Keratinocyte (primary cell): ENCODE measurements at regions not wholly inside any gene's neighbourhood (a gene's known extent, or its start where the extent isn't known, plus 50 kb on each side); places are given as distances from the start of the nearest gene placed in this dataset.

Experiments
- DNase-seq: peaks from one replicate; pipeline ENCODE4 v3.0.0-alpha.2; 2011; ENCODE audit warnings: low read depth, missing footprints, low spot score
- FAIRE-seq: peaks from 2 replicates; lab custom pipeline; 2011; peaks lifted over from hg19 to GRCh38; lab: Jason Lieb, UNC
- H2AFZ ChIP-seq: 2 replicates; pipeline ENCODE4 v1.6.0; 2012; ENCODE audit warnings: low read length, control low read depth, inconsistent platforms; ENCODE audit not compliant: control insufficient read depth
- H3K27ac ChIP-seq: 2 replicates; pipeline ENCODE4 v1.5.1; 2011; ENCODE audit warnings: low read length; ENCODE audit not compliant: control insufficient read depth, insufficient read depth
- H3K27me3 ChIP-seq: 3 replicates; pipeline ENCODE4 v1.6.0; 2011; ENCODE audit warnings: low read length; ENCODE audit not compliant: control insufficient read depth, insufficient read depth; ENCODE audit errors: extremely low read depth
- H3K36me3 ChIP-seq, 2 experiments: 2 replicates in 1 of 2; 3 replicates in 1 of 2; pipeline ENCODE4 v1.5.1; 2011; ENCODE audit warnings: low read length in 2 of 2, mild to moderate bottlenecking in 1 of 2; ENCODE audit not compliant: control insufficient read depth in 2 of 2, insufficient read depth in 2 of 2; ENCODE audit errors: extremely low read depth in 1 of 2
- H3K4me1 ChIP-seq: 3 replicates; pipeline ENCODE4 v1.5.1; 2011; ENCODE audit warnings: low read length; ENCODE audit not compliant: control insufficient read depth, insufficient read depth; ENCODE audit errors: extremely low read depth
- H3K4me2 ChIP-seq: 3 replicates; pipeline ENCODE4 v1.6.0; 2011; ENCODE audit warnings: low read depth, low read length; ENCODE audit not compliant: control insufficient read depth, insufficient read depth; ENCODE audit errors: extremely low read depth
- H3K4me3 ChIP-seq, 3 experiments: fragments of 200-600 bp in 1 of 3; sonication (generic) in 1 of 3; 2 replicates in 2 of 3; 3 replicates in 1 of 3; pipeline ENCODE4 v1.5.1; 2011 to 2016; ENCODE audit warnings: low read length in 3 of 3, mild to moderate bottlenecking in 3 of 3, control low read depth in 2 of 3, inconsistent platforms in 1 of 3, low read depth in 1 of 3, mixed read lengths in 1 of 3, mixed run types in 1 of 3, moderate library complexity in 1 of 3; ENCODE audit not compliant: control insufficient read depth in 2 of 3, insufficient read depth in 2 of 3; ENCODE audit errors: extremely low read depth in 1 of 3
- H3K79me2 ChIP-seq: 2 replicates; pipeline ENCODE4 v1.6.0; 2012; ENCODE audit warnings: low read length; ENCODE audit not compliant: control insufficient read depth, insufficient read depth
- H3K9ac ChIP-seq: 3 replicates; pipeline ENCODE4 v1.6.0; 2011; ENCODE audit warnings: low read length; ENCODE audit not compliant: control insufficient read depth, insufficient read depth; ENCODE audit errors: extremely low read depth
- H3K9me1 ChIP-seq: 3 replicates; pipeline ENCODE4 v1.6.0; 2011; ENCODE audit warnings: low read length; ENCODE audit not compliant: control insufficient read depth, insufficient read depth; ENCODE audit errors: extremely low read depth
- H3K9me3 ChIP-seq: 2 replicates; pipeline ENCODE4 v1.5.1; 2012; ENCODE audit warnings: low read depth, low read length; ENCODE audit not compliant: control insufficient read depth
- H4K20me1 ChIP-seq: 3 replicates; pipeline ENCODE4 v1.6.0; 2011; ENCODE audit warnings: low read length; ENCODE audit not compliant: control insufficient read depth, insufficient read depth; ENCODE audit errors: extremely low read depth
- EZH2 ChIP-seq: IDR thresholded peaks from one replicate; pipeline ENCODE4 v1.6.1; 2012; ENCODE audit warnings: inconsistent platforms, mild to moderate bottlenecking, low read length, moderate library complexity
- dilution Hi-C: fragments of 300-500 bp; cut with MboI; formaldehyde crosslinking; loops from one replicate; pipeline ENCODE4 v1.7.0; 2020; ENCODE audit warnings: low sequenced_read_pairs; ENCODE audit not compliant: extremely low pct_ligation_motif_present
- TF ChIP-seq, protein P1 (sequence below), 3 experiments: IDR thresholded peaks in 1 of 3; conservative IDR thresholded peaks in 1 of 3; optimal IDR thresholded peaks in 1 of 3; 2 replicates in 2 of 3; 3 replicates in 1 of 3; pipeline versions ENCODE3 to v1.5.1; 2011; ENCODE audit warnings: low read length in 3 of 3, mild to moderate bottlenecking in 3 of 3, moderate library complexity in 2 of 3, control low read depth in 1 of 3, inconsistent platforms in 1 of 3; ENCODE audit not compliant: insufficient read depth in 2 of 3; ENCODE audit errors: extremely low read depth in 1 of 3

- DNase-seq (no peak), FAIRE-seq (no peak)
- no peaks in the 10 kb centered on the region for H3K79me2 ChIP-seq
- H4K20me1 ChIP-seq = no peaks in the 10 kb centered on the region
- H3K4me1 ChIP-seq = peaks cover 43% of the 10 kb centered on the region
- no peaks in the 10 kb centered on the region for H3K9me3 ChIP-seq
- H3K36me3 ChIP-seq = no peaks in the 10 kb centered on the region
- H3K4me3 ChIP-seq = no peak overlapping the region
- peak overlapping the region; percentile 47 for H3K4me2 ChIP-seq
- H3K27ac ChIP-seq = peak overlapping the region; percentile 8
- no peak overlapping the region for H3K9ac ChIP-seq
- H2AFZ ChIP-seq = no peak overlapping the region
- H3K27me3 ChIP-seq = no peaks in the 10 kb centered on the region
- no peaks in the 10 kb centered on the region for H3K9me1 ChIP-seq
- dilution Hi-C loops = no loop called here
- TF ChIP-seq EZH2 = no peak
- TF ChIP-seq, protein P1, sequence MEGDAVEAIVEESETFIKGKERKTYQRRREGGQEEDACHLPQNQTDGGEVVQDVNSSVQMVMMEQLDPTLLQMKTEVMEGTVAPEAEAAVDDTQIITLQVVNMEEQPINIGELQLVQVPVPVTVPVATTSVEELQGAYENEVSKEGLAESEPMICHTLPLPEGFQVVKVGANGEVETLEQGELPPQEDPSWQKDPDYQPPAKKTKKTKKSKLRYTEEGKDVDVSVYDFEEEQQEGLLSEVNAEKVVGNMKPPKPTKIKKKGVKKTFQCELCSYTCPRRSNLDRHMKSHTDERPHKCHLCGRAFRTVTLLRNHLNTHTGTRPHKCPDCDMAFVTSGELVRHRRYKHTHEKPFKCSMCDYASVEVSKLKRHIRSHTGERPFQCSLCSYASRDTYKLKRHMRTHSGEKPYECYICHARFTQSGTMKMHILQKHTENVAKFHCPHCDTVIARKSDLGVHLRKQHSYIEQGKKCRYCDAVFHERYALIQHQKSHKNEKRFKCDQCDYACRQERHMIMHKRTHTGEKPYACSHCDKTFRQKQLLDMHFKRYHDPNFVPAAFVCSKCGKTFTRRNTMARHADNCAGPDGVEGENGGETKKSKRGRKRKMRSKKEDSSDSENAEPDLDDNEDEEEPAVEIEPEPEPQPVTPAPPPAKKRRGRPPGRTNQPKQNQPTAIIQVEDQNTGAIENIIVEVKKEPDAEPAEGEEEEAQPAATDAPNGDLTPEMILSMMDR (optimal IDR thresholded peaks at IDR 0.05 in 1 of 3, IDR thresholded peaks at IDR 0.05 in 1 of 3, conservative IDR thresholded peaks at IDR 0.05 in 1 of 3; ENCODE audit: extremely low read depth in 1 of 3, insufficient read depth in 2 of 3, low read length in 3 of 3) = no peak
These were observed 115.1 kb downstream of the NAB1 start for GRCh38 chr2:190763901-190764514.

- peak overlapping the region; percentile 4 for H3K4me2 ChIP-seq
- H3K9me3 ChIP-seq = no peaks in the 10 kb centered on the region
- no peaks in the 10 kb centered on the region for H3K79me2 ChIP-seq
- TF ChIP-seq, protein P1 (optimal IDR thresholded peaks at IDR 0.05 in 1 of 3, IDR thresholded peaks at IDR 0.05 in 1 of 3, conservative IDR thresholded peaks at IDR 0.05 in 1 of 3; ENCODE audit: extremely low read depth in 1 of 3, insufficient read depth in 2 of 3, low read length in 3 of 3) = no peak
- TF ChIP-seq EZH2 = no peak
- H3K27me3 ChIP-seq = no peaks in the 10 kb centered on the region
- H3K27ac ChIP-seq = peak overlapping the region; percentile 55
- FAIRE-seq = peak; percentile 85
- no peak overlapping the region for H3K4me3 ChIP-seq
- dilution Hi-C loops = no loop called here
- H3K9ac ChIP-seq = no peak overlapping the region
- peak; percentile 95 for DNase-seq
- no peak overlapping the region for H2AFZ ChIP-seq
- H3K36me3 ChIP-seq = no peaks in the 10 kb centered on the region
- no peaks in the 10 kb centered on the region for H3K9me1 ChIP-seq
- H3K4me1 ChIP-seq = peaks cover 40% of the 10 kb centered on the region
- H4K20me1 ChIP-seq = no peaks in the 10 kb centered on the region
These were observed 115.0 kb upstream of the GLS start for GRCh38 chr2:190765386-190766173.
